AG04449 (cell line): ENCODE measurements at regions not wholly inside any gene's neighbourhood (a gene's known extent, or its start where the extent isn't known, plus 50 kb on each side); places are given as distances from the start of the nearest gene placed in this dataset.

Source experiments
- CTCF ChIA-PET: fragments of 350-600 bp; formaldehyde crosslinking; extraction: SDS; loops from one replicate; lab custom pipeline; 2021; ENCODE audit warnings: antibody characterized with exemption; lab: Yijun Ruan, JAX
- POLR2A ChIA-PET: fragments of 400-600, 350-600 bp; formaldehyde crosslinking; extraction: SDS; loops from one replicate; lab custom pipeline; 2020; ENCODE audit warnings: antibody characterized with exemption, inconsistent platforms; lab: Yijun Ruan, JAX
- DNase-seq: peaks from one replicate; pipeline ENCODE4 v3.0.0-alpha.2; 2010; ENCODE audit warnings: low read depth, low spot score
- H3K4me3 ChIP-seq: 2 replicates; pipeline ENCODE4 v1.5.1; 2011; ENCODE audit warnings: low read depth, mild to moderate bottlenecking, control low read depth, low read length
- CTCF ChIP-seq: IDR thresholded peaks from one replicate; pipeline ENCODE4 v1.5.1; 2011; ENCODE audit warnings: mild to moderate bottlenecking, moderate library complexity, low read length, control low read depth, inconsistent platforms; ENCODE audit not compliant: insufficient read depth; ENCODE audit errors: missing control alignments

GRCh38 chr20:61166324-61166723 lies 85.7 kb upstream of the CDH4 start:
- ChIA-PET POLR2A (no interaction called here), CTCF (interaction anchor here (1.8 kb wide), 1 partner anchor 63 kb away, joined by 5 read pairs; no protein-coding TSS in a partner anchor)
- no peak for DNase-seq
- H3K4me3 ChIP-seq = no peak overlapping the region
- TF ChIP-seq CTCF = no peak

DNA sequence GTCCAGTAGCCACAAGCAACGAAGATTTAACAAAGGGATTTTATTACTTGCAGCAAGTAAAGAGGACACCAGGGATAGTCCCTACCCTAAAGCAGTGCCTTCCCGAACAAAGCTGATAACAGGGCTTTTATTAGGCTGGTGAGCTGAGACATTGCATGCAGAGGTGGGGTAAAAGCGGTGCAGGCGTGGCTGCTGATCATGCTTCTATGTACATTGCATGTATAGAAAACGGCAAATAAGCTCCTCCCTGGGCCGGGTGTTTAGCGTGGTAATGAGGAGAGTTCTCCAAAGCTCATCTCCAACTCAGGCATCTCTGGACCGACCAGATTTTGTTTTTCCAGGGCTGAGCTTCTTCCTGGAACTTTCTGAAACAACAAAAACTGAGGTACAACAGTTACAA lies 83.5 kb upstream of the CDH4 start:
- H3K4me3 ChIP-seq = no peak overlapping the region
- no peak for TF ChIP-seq CTCF
- ChIA-PET POLR2A (no interaction called here), CTCF (interaction anchor here (0.6 to 2.0 kb wide), 4 partner anchors 30 to 958 kb away, joined by 3 to 7 read pairs (median 4); no protein-coding TSS in a partner anchor)
- DNase-seq = no peak

GRCh38 chr20:61169874-61170273 lies 82.2 kb upstream of the CDH4 start:
- POLR2A ChIA-PET = no interaction called here
- CTCF ChIA-PET = interaction anchor here (0.9 to 1.5 kb wide), 4 partner anchors 8 to 60 kb away, joined by 3 to 7 read pairs (median 4); no protein-coding TSS in a partner anchor

GRCh38 chr20:61170496-61171320 lies 81.4 kb upstream of the CDH4 start:
- POLR2A ChIA-PET = no interaction called here
- H3K4me3 ChIP-seq = no peak overlapping the region
- TF ChIP-seq CTCF = no peak
- no peak for DNase-seq
- CTCF ChIA-PET = interaction anchor here (0.9 to 1.5 kb wide), 5 partner anchors 8 to 59 kb away, joined by 3 to 7 read pairs (median 4); no protein-coding TSS in a partner anchor

More at GRCh38 chr20:61169874-61170273, 82.2 kb upstream of the CDH4 start:
- TF ChIP-seq CTCF = no peak
- no peak for DNase-seq
- H3K4me3 ChIP-seq = no peak overlapping the region

GRCh38 chr20:61173267-61173666 lies 78.8 kb upstream of the CDH4 start:
- CTCF ChIA-PET = no interaction called here
- TF ChIP-seq CTCF = no peak
- H3K4me3 ChIP-seq = no peak overlapping the region
- no peak for DNase-seq
- POLR2A ChIA-PET = no interaction called here
